ENCODE measurements at regions not wholly inside any gene's neighbourhood (a gene's known extent, or its start where the extent isn't known, plus 50 kb on each side); places are given as distances from the start of the nearest gene placed in this dataset.
"Not testable (repeated sequence)": the region's sequence is repeated elsewhere in the genome, so short reads cannot be mapped to it uniquely, and the experiment has no call there.

- DNase-seq; H3K9me3 Mint-ChIP-seq; H3K4me3 Mint-ChIP-seq; H3K4me1 Mint-ChIP-seq; ATAC-seq (ENCODE audit: low read depth); intact Hi-C loops (cut with micrococcal nuclease); H3K27ac Mint-ChIP-seq; H3K36me3 Mint-ChIP-seq (ENCODE audit: low read depth); H3K27me3 Mint-ChIP-seq; POLR2A ChIA-PET; CTCF ChIA-PET: not testable (repeated sequence)
These were observed 4433.7 kb upstream of the TPTE start for GRCh38 chr21:6087579-6088178.

GRCh38 chr21:6090286-6090908 is 4431.0 kb upstream of the TPTE start:
- CTCF ChIA-PET; H3K36me3 Mint-ChIP-seq (ENCODE audit: low read depth); H3K4me1 Mint-ChIP-seq; POLR2A ChIA-PET; intact Hi-C loops (cut with micrococcal nuclease); H3K4me3 Mint-ChIP-seq; H3K27me3 Mint-ChIP-seq; H3K27ac Mint-ChIP-seq; DNase-seq; H3K9me3 Mint-ChIP-seq; ATAC-seq (ENCODE audit: low read depth): not testable (repeated sequence)

GRCh38 chr21:6091335-6092027 is 4429.9 kb upstream of the TPTE start:
- H3K27me3 Mint-ChIP-seq; H3K4me3 Mint-ChIP-seq; POLR2A ChIA-PET; CTCF ChIA-PET; H3K4me1 Mint-ChIP-seq; intact Hi-C loops (cut with micrococcal nuclease); H3K36me3 Mint-ChIP-seq (ENCODE audit: low read depth); DNase-seq; ATAC-seq (ENCODE audit: low read depth); H3K27ac Mint-ChIP-seq; H3K9me3 Mint-ChIP-seq: not testable (repeated sequence)

- H3K27me3 Mint-ChIP-seq; H3K27ac Mint-ChIP-seq; H3K9me3 Mint-ChIP-seq; intact Hi-C loops (cut with micrococcal nuclease); CTCF ChIA-PET; POLR2A ChIA-PET; ATAC-seq (ENCODE audit: low read depth); DNase-seq; H3K4me1 Mint-ChIP-seq; H3K4me3 Mint-ChIP-seq; H3K36me3 Mint-ChIP-seq (ENCODE audit: low read depth): not testable (repeated sequence)
These were observed 4429.0 kb upstream of the TPTE start for GRCh38 chr21:6092401-6092800.

- H3K27me3 Mint-ChIP-seq; H3K9me3 Mint-ChIP-seq; POLR2A ChIA-PET; H3K4me1 Mint-ChIP-seq; DNase-seq; CTCF ChIA-PET; intact Hi-C loops (cut with micrococcal nuclease); H3K27ac Mint-ChIP-seq; ATAC-seq (ENCODE audit: low read depth); H3K36me3 Mint-ChIP-seq (ENCODE audit: low read depth); H3K4me3 Mint-ChIP-seq: not testable (repeated sequence)
These were observed 4428.0 kb upstream of the TPTE start for GRCh38 chr21:6093419-6093818.

- intact Hi-C loops (cut with micrococcal nuclease); CTCF ChIA-PET; H3K27me3 Mint-ChIP-seq; H3K9me3 Mint-ChIP-seq; H3K4me3 Mint-ChIP-seq; H3K4me1 Mint-ChIP-seq; POLR2A ChIA-PET; H3K27ac Mint-ChIP-seq; ATAC-seq (ENCODE audit: low read depth); DNase-seq; H3K36me3 Mint-ChIP-seq (ENCODE audit: low read depth): not testable (repeated sequence)
These were observed 4427.5 kb upstream of the TPTE start for GRCh38 chr21:6093870-6094269.

- H3K36me3 Mint-ChIP-seq (ENCODE audit: low read depth); POLR2A ChIA-PET; H3K27ac Mint-ChIP-seq; CTCF ChIA-PET; H3K9me3 Mint-ChIP-seq; H3K27me3 Mint-ChIP-seq; H3K4me1 Mint-ChIP-seq; ATAC-seq (ENCODE audit: low read depth); H3K4me3 Mint-ChIP-seq; intact Hi-C loops (cut with micrococcal nuclease); DNase-seq: not testable (repeated sequence)
These were observed 4426.1 kb upstream of the TPTE start for GRCh38 chr21:6095304-6095703.

- H3K36me3 Mint-ChIP-seq (ENCODE audit: low read depth); H3K4me1 Mint-ChIP-seq; DNase-seq; CTCF ChIA-PET; POLR2A ChIA-PET; H3K27ac Mint-ChIP-seq; ATAC-seq (ENCODE audit: low read depth); H3K9me3 Mint-ChIP-seq; intact Hi-C loops (cut with micrococcal nuclease); H3K4me3 Mint-ChIP-seq; H3K27me3 Mint-ChIP-seq: not testable (repeated sequence)
These were observed 4424.6 kb upstream of the TPTE start for GRCh38 chr21:6096560-6097424.

GRCh38 chr21:6097736-6098135 is 4423.6 kb upstream of the TPTE start:
- H3K27ac Mint-ChIP-seq; DNase-seq; CTCF ChIA-PET; POLR2A ChIA-PET; H3K27me3 Mint-ChIP-seq; ATAC-seq (ENCODE audit: low read depth); H3K4me1 Mint-ChIP-seq; H3K4me3 Mint-ChIP-seq; H3K36me3 Mint-ChIP-seq (ENCODE audit: low read depth); H3K9me3 Mint-ChIP-seq; intact Hi-C loops (cut with micrococcal nuclease): not testable (repeated sequence)

- H3K4me1 Mint-ChIP-seq; CTCF ChIA-PET; DNase-seq; POLR2A ChIA-PET; H3K27me3 Mint-ChIP-seq; H3K27ac Mint-ChIP-seq; H3K9me3 Mint-ChIP-seq; H3K36me3 Mint-ChIP-seq (ENCODE audit: low read depth); ATAC-seq (ENCODE audit: low read depth); H3K4me3 Mint-ChIP-seq; intact Hi-C loops (cut with micrococcal nuclease): not testable (repeated sequence)
These were observed 4423.0 kb upstream of the TPTE start for GRCh38 chr21:6098191-6098935.

- H3K27ac Mint-ChIP-seq, H3K4me3 Mint-ChIP-seq, CTCF ChIA-PET: not testable (repeated sequence)
These were observed 4419.8 kb upstream of the TPTE start for GRCh38 chr21:6101588-6101987.

More at GRCh38 chr21:6101588-6101987, 4419.8 kb upstream of the TPTE start:
- H3K4me1 Mint-ChIP-seq; H3K36me3 Mint-ChIP-seq (ENCODE audit: low read depth); H3K9me3 Mint-ChIP-seq; ATAC-seq (ENCODE audit: low read depth); intact Hi-C loops (cut with micrococcal nuclease); POLR2A ChIA-PET; H3K27me3 Mint-ChIP-seq; DNase-seq: not testable (repeated sequence)
